ENCODE measurements at regions not wholly inside any gene's neighbourhood (a gene's known extent, or its start where the extent isn't known, plus 50 kb on each side); places are given as distances from the start of the nearest gene placed in this dataset.

DNA sequence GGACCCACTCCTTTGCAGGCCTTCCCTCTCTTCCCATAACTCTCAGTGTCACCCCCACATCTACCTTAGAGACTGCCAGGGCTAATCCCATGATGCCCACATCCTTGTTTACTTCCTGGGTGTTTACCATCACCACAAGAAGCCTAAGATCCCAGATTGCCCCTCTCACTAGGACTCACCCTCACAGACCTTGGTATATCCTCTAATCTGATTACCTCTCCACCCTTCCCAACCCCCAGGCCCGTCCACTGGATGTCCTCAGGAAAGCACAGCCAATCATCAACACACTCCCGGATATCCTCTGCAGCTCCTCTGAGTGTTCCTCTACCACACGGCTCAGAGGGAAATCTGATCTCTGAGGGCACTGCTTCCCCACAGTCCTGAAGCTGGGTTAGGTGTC, 91.0 kb downstream of the FOXD1 start:
- TF ChIP-seq, protein P1, sequence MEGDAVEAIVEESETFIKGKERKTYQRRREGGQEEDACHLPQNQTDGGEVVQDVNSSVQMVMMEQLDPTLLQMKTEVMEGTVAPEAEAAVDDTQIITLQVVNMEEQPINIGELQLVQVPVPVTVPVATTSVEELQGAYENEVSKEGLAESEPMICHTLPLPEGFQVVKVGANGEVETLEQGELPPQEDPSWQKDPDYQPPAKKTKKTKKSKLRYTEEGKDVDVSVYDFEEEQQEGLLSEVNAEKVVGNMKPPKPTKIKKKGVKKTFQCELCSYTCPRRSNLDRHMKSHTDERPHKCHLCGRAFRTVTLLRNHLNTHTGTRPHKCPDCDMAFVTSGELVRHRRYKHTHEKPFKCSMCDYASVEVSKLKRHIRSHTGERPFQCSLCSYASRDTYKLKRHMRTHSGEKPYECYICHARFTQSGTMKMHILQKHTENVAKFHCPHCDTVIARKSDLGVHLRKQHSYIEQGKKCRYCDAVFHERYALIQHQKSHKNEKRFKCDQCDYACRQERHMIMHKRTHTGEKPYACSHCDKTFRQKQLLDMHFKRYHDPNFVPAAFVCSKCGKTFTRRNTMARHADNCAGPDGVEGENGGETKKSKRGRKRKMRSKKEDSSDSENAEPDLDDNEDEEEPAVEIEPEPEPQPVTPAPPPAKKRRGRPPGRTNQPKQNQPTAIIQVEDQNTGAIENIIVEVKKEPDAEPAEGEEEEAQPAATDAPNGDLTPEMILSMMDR (IDR thresholded peaks at IDR 0.05; ENCODE audit: low read length): no peak
- TF ChIP-seq EZH2 (optimal IDR thresholded peaks at IDR 0.05; ENCODE audit: low read depth, low read length): no peak

All from MM.1S (cell line).